Thoracic aorta (tissue), 2 donors: ENCODE measurements at regions not wholly inside any gene's neighbourhood (a gene's known extent, or its start where the extent isn't known, plus 50 kb on each side); places are given as distances from the start of the nearest gene placed in this dataset.
A peak's percentile ranks its signal among the peaks of the same experiment; 100 is the strongest.

Experiments
- ATAC-seq: fragments of 150-250 bp; one replicate; pipeline ENCODE4 v1.8.0; 2017; ENCODE audit warnings: low read depth; ENCODE audit not compliant: insufficient number of reproducible peaks, low FRiP score
- DNase-seq: peaks from one replicate; pipeline ENCODE4 v3.0.0-alpha.2; 2020; ENCODE audit warnings: low spot score
- H3K27ac ChIP-seq, 2 donors: fragments of 200-600 bp; sonication (generic); 1 replicate in 1 of 2; 2 replicates in 1 of 2; pipeline ENCODE4 v1.5.1; 2016; ENCODE audit warnings: mild to moderate bottlenecking in 2 of 2, moderate library complexity in 2 of 2
- H3K27me3 ChIP-seq: fragments of 200-600 bp; sonication (generic); replicated peaks from 2 replicates; pipeline ENCODE4 v1.6.0; 2016; ENCODE audit warnings: mild to moderate bottlenecking; ENCODE audit not compliant: insufficient read depth
- H3K36me3 ChIP-seq: fragments of 200-600 bp; sonication (generic); one replicate; pipeline ENCODE4 v1.5.1; 2016
- H3K4me1 ChIP-seq, 2 donors: fragments of 200-600 bp; sonication (generic); 1 replicate in 1 of 2; 2 replicates in 1 of 2; pipeline versions ENCODE4 v1.5.1 to v1.6.0; 2016; ENCODE audit warnings: low read depth in 2 of 2, mild to moderate bottlenecking in 1 of 2; ENCODE audit not compliant: control insufficient read depth in 1 of 2
- H3K4me3 ChIP-seq: fragments of 200-600 bp; sonication (generic); 2 replicates; pipeline ENCODE4 v1.5.1; 2016; ENCODE audit warnings: mild to moderate bottlenecking
- H3K9me3 ChIP-seq: fragments of 200-600 bp; sonication (generic); 2 replicates; pipeline ENCODE4 v1.5.1; 2016
- CTCF ChIP-seq: fragments of 200-600 bp; sonication (generic); IDR thresholded peaks from one replicate; pipeline ENCODE4 v1.5.1; 2019; ENCODE audit warnings: antibody characterized with exemption

- H3K9me3 ChIP-seq = no peaks in the 10 kb centered on the region
Observed at GRCh38 chr5:90267646-90268045, 141.9 kb downstream of the CETN3 start.

DNA sequence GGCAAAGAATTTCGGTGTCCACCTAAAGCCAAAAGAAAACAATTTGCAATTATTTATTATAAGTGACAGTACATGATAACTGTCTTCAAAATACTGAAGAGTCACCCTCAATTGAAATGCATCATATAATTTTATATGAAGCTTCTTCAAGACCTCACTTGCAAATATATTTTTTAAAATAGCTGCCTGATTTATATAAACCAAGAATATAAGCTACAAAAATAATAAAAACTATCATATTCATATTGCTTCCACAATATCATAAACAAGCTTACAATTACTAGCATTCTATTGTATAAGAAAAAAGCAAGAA lies 144.1 kb downstream of the CETN3 start:
- Histone ChIP-seq H3K27me3 (no peaks in the 10 kb centered on the region), H3K36me3 (no peaks in the 10 kb centered on the region), H3K27ac (no peak overlapping the region), H3K9me3 (no peaks in the 10 kb centered on the region), H3K4me3 (peak overlapping the region; percentile 56), H3K4me1 (peaks cover 7 to 14% of the 10 kb centered on the region in 2 donors)
- ATAC-seq (no peak), DNase-seq (no peak)
- TF ChIP-seq CTCF = peak; percentile 4

More at GRCh38 chr5:90267646-90268045, 141.9 kb downstream of the CETN3 start:
- no peak for DNase-seq
- Histone ChIP-seq H3K4me3 (no peak overlapping the region), H3K4me1 (peaks cover 7 to 14% of the 10 kb centered on the region in 2 donors), H3K27ac (no peak overlapping the region), H3K27me3 (no peaks in the 10 kb centered on the region), H3K36me3 (no peaks in the 10 kb centered on the region)
- TF ChIP-seq CTCF = no peak
- no peak for ATAC-seq

GRCh38 chr5:90264689-90265544 lies 144.6 kb downstream of the CETN3 start:
- TF ChIP-seq CTCF = peak; percentile 93
- Histone ChIP-seq H3K4me1 (peaks cover 7 to 14% of the 10 kb centered on the region in 2 donors), H3K27ac (no peak overlapping the region), H3K36me3 (no peaks in the 10 kb centered on the region), H3K27me3 (no peaks in the 10 kb centered on the region), H3K4me3 (peak overlapping the region; percentile 56), H3K9me3 (no peaks in the 10 kb centered on the region)
- DNase-seq (no peak), ATAC-seq (no peak)

GRCh38 chr5:90263102-90263820 lies 146.3 kb downstream of the CETN3 start:
- Histone ChIP-seq H3K9me3 (no peaks in the 10 kb centered on the region), H3K4me1 (peaks cover 7 to 14% of the 10 kb centered on the region in 2 donors), H3K36me3 (no peaks in the 10 kb centered on the region), H3K27me3 (no peaks in the 10 kb centered on the region), H3K27ac (peak overlapping the region in 1 of 2 donors; percentile 43), H3K4me3 (peak overlapping the region; percentile 54)
- no peak for ATAC-seq
- TF ChIP-seq CTCF = no peak
- no peak for DNase-seq

DNA sequence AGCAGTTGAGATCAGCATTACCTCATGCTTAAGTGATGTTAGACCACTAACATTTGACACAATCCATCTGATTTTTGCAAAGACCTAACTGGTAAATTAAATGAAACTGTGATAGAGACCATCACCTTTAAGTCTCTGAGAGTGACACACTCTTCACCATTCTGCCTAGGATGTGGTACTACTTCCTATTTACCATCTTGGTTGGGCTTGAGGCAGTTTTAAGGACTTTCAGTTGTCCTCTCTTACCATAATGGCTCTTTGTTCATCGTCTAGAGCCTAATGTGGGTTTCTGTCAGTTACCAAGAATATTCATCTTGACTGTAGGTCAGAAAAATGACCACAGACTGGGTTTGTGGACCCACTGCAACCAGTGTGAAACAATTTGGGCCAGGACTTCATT lies 158.1 kb downstream of the CETN3 start:
- DNase-seq (no peak), ATAC-seq (no peak)
- H3K4me1 ChIP-seq = no peaks in the 10 kb centered on the region
- H3K4me3 ChIP-seq = no peak overlapping the region
- H3K27ac ChIP-seq = no peak overlapping the region
- H3K36me3 ChIP-seq = no peaks in the 10 kb centered on the region
- TF ChIP-seq CTCF = no peak
- H3K9me3 ChIP-seq = no peaks in the 10 kb centered on the region
- no peaks in the 10 kb centered on the region for H3K27me3 ChIP-seq
